ENCODE measurements at regions not wholly inside any gene's neighbourhood (a gene's known extent, or its start where the extent isn't known, plus 50 kb on each side); places are given as distances from the start of the nearest gene placed in this dataset.
A peak's percentile ranks its signal among the peaks of the same experiment; 100 is the strongest.

- no peak for TF ChIP-seq CTCF (IDR thresholded peaks at IDR 0.05; ENCODE audit: low read depth, low read length)
- DNase-seq (ENCODE audit: low read depth in 1 of 2, low spot score in 1 of 2), result no peak
- H3K27ac ChIP-seq, result no peak overlapping the region
- H3K4me1 ChIP-seq (ENCODE audit: low read depth), result no peaks in the 10 kb centered on the region
- no peaks in the 10 kb centered on the region for H3K36me3 ChIP-seq
- no peaks in the 10 kb centered on the region for H3K9me3 ChIP-seq (ENCODE audit: low read depth)
- H3K4me3 ChIP-seq, result no peak overlapping the region
- H3K27me3 ChIP-seq, result no peaks in the 10 kb centered on the region
Observed at GRCh38 chr11:109586789-109587188, 164.8 kb downstream of the C11orf87 start.

- Histone ChIP-seq H3K27me3 (no peaks in the 10 kb centered on the region), H3K36me3 (no peaks in the 10 kb centered on the region), H3K9me3 (ENCODE audit: low read depth) (no peaks in the 10 kb centered on the region), H3K4me3 (no peak overlapping the region), H3K4me1 (ENCODE audit: low read depth) (no peaks in the 10 kb centered on the region), H3K27ac (no peak overlapping the region)
- no peak for TF ChIP-seq CTCF (IDR thresholded peaks at IDR 0.05; ENCODE audit: low read depth, low read length)
- no peak for DNase-seq (ENCODE audit: low read depth in 1 of 2, low spot score in 1 of 2)
Observed at GRCh38 chr11:109590782-109591181, 168.8 kb downstream of the C11orf87 start.

GRCh38 chr11:109597336-109597735 lies 175.3 kb downstream of the C11orf87 start:
- Histone ChIP-seq H3K4me3 (no peak overlapping the region), H3K27me3 (no peaks in the 10 kb centered on the region), H3K9me3 (ENCODE audit: low read depth) (no peaks in the 10 kb centered on the region), H3K36me3 (no peaks in the 10 kb centered on the region), H3K27ac (no peak overlapping the region), H3K4me1 (ENCODE audit: low read depth) (no peaks in the 10 kb centered on the region)
- DNase-seq (ENCODE audit: low read depth in 1 of 2, low spot score in 1 of 2), result no peak
- no peak for TF ChIP-seq CTCF (IDR thresholded peaks at IDR 0.05; ENCODE audit: low read depth, low read length)

- no peak for TF ChIP-seq CTCF (IDR thresholded peaks at IDR 0.05; ENCODE audit: low read depth, low read length)
- no peak overlapping the region for H3K27ac ChIP-seq
- no peaks in the 10 kb centered on the region for H3K4me1 ChIP-seq (ENCODE audit: low read depth)
- H3K4me3 ChIP-seq, result no peak overlapping the region
- no peaks in the 10 kb centered on the region for H3K9me3 ChIP-seq (ENCODE audit: low read depth)
- peak in 1 of 2 donors; percentile 28 for DNase-seq (ENCODE audit: low read depth in 1 of 2, low spot score in 1 of 2)
- no peaks in the 10 kb centered on the region for H3K27me3 ChIP-seq
- no peaks in the 10 kb centered on the region for H3K36me3 ChIP-seq
Observed at GRCh38 chr11:109604481-109605400, 182.8 kb downstream of the C11orf87 start.

- Histone ChIP-seq H3K27ac (no peak overlapping the region), H3K9me3 (ENCODE audit: low read depth) (no peaks in the 10 kb centered on the region), H3K27me3 (no peaks in the 10 kb centered on the region), H3K36me3 (no peaks in the 10 kb centered on the region), H3K4me1 (ENCODE audit: low read depth) (no peaks in the 10 kb centered on the region), H3K4me3 (no peak overlapping the region)
- DNase-seq (ENCODE audit: low read depth in 1 of 2, low spot score in 1 of 2), result no peak
- no peak for TF ChIP-seq CTCF (IDR thresholded peaks at IDR 0.05; ENCODE audit: low read depth, low read length)
Observed at GRCh38 chr11:109606256-109606655, 184.3 kb downstream of the C11orf87 start.
